ENCODE measurements at regions not wholly inside any gene's neighbourhood (a gene's known extent, or its start where the extent isn't known, plus 50 kb on each side); places are given as distances from the start of the nearest gene placed in this dataset.

DNA sequence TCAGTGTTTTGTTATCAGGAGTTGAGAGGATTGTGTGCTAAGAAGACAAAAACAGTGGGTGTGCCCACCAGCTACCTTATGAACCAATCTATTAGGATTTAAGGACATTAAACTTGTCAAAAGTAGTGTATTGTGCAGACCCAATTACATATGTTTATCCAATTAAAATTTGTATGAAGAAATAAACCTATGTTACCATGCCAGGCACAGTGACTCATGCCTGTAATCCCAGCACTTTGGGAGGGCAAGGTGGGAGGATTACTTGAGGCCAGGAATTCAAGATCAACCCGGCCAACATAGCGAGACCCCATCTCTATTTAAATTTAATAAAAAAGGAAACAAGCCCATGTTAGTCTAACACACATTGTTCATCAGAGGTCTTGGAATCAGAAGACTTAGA, 162.2 kb downstream of the IRS1 start (continued):
- TF ChIP-seq ZNF114 (CRISPR knock-in tag; IDR thresholded peaks at IDR 0.05) = no peak
- TF ChIP-seq, protein P1, sequence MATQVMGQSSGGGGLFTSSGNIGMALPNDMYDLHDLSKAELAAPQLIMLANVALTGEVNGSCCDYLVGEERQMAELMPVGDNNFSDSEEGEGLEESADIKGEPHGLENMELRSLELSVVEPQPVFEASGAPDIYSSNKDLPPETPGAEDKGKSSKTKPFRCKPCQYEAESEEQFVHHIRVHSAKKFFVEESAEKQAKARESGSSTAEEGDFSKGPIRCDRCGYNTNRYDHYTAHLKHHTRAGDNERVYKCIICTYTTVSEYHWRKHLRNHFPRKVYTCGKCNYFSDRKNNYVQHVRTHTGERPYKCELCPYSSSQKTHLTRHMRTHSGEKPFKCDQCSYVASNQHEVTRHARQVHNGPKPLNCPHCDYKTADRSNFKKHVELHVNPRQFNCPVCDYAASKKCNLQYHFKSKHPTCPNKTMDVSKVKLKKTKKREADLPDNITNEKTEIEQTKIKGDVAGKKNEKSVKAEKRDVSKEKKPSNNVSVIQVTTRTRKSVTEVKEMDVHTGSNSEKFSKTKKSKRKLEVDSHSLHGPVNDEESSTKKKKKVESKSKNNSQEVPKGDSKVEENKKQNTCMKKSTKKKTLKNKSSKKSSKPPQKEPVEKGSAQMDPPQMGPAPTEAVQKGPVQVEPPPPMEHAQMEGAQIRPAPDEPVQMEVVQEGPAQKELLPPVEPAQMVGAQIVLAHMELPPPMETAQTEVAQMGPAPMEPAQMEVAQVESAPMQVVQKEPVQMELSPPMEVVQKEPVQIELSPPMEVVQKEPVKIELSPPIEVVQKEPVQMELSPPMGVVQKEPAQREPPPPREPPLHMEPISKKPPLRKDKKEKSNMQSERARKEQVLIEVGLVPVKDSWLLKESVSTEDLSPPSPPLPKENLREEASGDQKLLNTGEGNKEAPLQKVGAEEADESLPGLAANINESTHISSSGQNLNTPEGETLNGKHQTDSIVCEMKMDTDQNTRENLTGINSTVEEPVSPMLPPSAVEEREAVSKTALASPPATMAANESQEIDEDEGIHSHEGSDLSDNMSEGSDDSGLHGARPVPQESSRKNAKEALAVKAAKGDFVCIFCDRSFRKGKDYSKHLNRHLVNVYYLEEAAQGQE (IDR thresholded peaks at IDR 0.05; ENCODE audit: unreplicated experiment) = no peak
- TF ChIP-seq, protein P2, sequence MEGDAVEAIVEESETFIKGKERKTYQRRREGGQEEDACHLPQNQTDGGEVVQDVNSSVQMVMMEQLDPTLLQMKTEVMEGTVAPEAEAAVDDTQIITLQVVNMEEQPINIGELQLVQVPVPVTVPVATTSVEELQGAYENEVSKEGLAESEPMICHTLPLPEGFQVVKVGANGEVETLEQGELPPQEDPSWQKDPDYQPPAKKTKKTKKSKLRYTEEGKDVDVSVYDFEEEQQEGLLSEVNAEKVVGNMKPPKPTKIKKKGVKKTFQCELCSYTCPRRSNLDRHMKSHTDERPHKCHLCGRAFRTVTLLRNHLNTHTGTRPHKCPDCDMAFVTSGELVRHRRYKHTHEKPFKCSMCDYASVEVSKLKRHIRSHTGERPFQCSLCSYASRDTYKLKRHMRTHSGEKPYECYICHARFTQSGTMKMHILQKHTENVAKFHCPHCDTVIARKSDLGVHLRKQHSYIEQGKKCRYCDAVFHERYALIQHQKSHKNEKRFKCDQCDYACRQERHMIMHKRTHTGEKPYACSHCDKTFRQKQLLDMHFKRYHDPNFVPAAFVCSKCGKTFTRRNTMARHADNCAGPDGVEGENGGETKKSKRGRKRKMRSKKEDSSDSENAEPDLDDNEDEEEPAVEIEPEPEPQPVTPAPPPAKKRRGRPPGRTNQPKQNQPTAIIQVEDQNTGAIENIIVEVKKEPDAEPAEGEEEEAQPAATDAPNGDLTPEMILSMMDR (conservative IDR thresholded peaks at IDR 0.05; ENCODE audit: low read depth in 2 of 2) = no peak
- TF ChIP-seq EZH2phosphoT487 (IDR thresholded peaks at IDR 0.05; ENCODE audit: unreplicated experiment) = no peak
- TF ChIP-seq JUNB (IDR thresholded peaks at IDR 0.05; ENCODE audit: unreplicated experiment) = no peak
- no peak for TF ChIP-seq NANOG (IDR thresholded peaks at IDR 0.05; ENCODE audit: borderline replicate concordance)
- TF ChIP-seq STAT1 (IDR thresholded peaks at IDR 0.05; ENCODE audit: unreplicated experiment) = no peak
- no peak for TF ChIP-seq ZNF331 (CRISPR knock-in tag; IDR thresholded peaks at IDR 0.05; ENCODE audit: low read depth)

DNA sequence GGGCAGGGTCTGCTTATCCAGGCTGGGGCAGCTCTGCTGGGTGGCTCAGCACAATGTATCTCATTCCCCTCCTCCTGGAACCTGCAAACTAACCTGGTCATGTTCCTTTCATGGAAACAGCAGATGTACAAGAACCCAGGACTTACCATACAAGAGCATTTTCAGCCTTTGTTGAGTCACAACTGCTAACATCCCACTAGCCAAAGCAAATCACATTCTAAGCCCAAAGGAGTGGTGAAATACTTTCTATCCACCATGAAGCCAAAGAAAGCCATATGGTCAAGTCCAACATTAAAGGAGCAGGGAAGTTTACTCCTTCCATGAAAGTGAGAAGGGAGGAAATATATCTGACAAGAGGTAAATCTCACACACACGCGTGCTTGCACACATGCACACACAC, 163.0 kb downstream of the IRS1 start:
- Histone ChIP-seq H3K36me3 (ENCODE audit: insufficient read depth) (no peaks in the 10 kb centered on the region), H4K20me1 (replicated peaks; ENCODE audit: insufficient read depth) (no peaks in the 10 kb centered on the region), H3K4me1 (ENCODE audit: insufficient read depth) (no peaks in the 10 kb centered on the region), H3K79me2 (replicated peaks; ENCODE audit: insufficient read depth) (no peaks in the 10 kb centered on the region), H3K27ac (ENCODE audit: low read depth) (no peak overlapping the region), H3K4me3 (no peak overlapping the region), H3F3A (replicated peaks; ENCODE audit: low read depth) (no peaks in the 10 kb centered on the region), H3K27me3 (ENCODE audit: insufficient read depth) (no peaks in the 10 kb centered on the region), H2AFZ (no peak overlapping the region), H3K4me2 (no peak overlapping the region), H3K9me2 (ENCODE audit: insufficient read depth) (no peaks in the 10 kb centered on the region; the same call in 1 of the 2 replicates)
- ATAC-seq (no peak), DNase-seq (ENCODE audit: low spot score) (no peak)
- no peak for TF ChIP-seq STAT1 (IDR thresholded peaks at IDR 0.05; ENCODE audit: unreplicated experiment)
- TF ChIP-seq CREB1 (CRISPR knock-in tag; IDR thresholded peaks at IDR 0.05; ENCODE audit: low read depth) = no peak
- no peak for TF ChIP-seq EZH2phosphoT487 (IDR thresholded peaks at IDR 0.05; ENCODE audit: unreplicated experiment)
- peaks cover 6% of the 10 kb centered on the region for H3K27me3 Mint-ChIP-seq (ENCODE audit: insufficient read depth, low read depth, poor library complexity)
- peaks cover 2% of the 10 kb centered on the region; the same call in 1 of the 3 replicates for H3K36me3 Mint-ChIP-seq (ENCODE audit: low read depth)
- H3K27ac Mint-ChIP-seq = no peak overlapping the region
- H3K4me1 Mint-ChIP-seq = no peaks in the 10 kb centered on the region
- no peak overlapping the region for H3K4me3 Mint-ChIP-seq
- peaks cover 14% of the 10 kb centered on the region for H3K9me3 Mint-ChIP-seq
